Stimulated activated naive CD8-positive, alpha-beta T cell treated with anti-CD3 and anti-CD28 coated beads, Interleukin-15, amount 100 ng/mL, for 72 hours (primary cell): ENCODE measurements at regions not wholly inside any gene's neighbourhood (a gene's known extent, or its start where the extent isn't known, plus 50 kb on each side); places are given as distances from the start of the nearest gene placed in this dataset.
"Not testable (repeated sequence)": the region's sequence is repeated elsewhere in the genome, so short reads cannot be mapped to it uniquely, and the experiment has no call there.

Experiments used
- ATAC-seq: fragments of 150-1000 bp; cut with Tn5 transposase; 2 replicates; pipeline ENCODE4 v1.10.0; 2021; ENCODE audit warnings: mild to moderate bottlenecking, moderate library complexity
- DNase-seq, 2 donors: peaks; one replicate each; pipeline ENCODE4 v3.0.0; 2021 to 2022
- H3K27ac Mint-ChIP-seq, 2 donors: one replicate each; pipeline ENCODE4 v1.8.0; 2022; ENCODE audit warnings: mild to moderate bottlenecking in 2 of 2, mixed read lengths in 2 of 2, moderate library complexity in 2 of 2
- H3K27me3 Mint-ChIP-seq: one replicate; pipeline ENCODE4 v1.8.0; 2022; ENCODE audit warnings: mixed read lengths
- H3K4me1 Mint-ChIP-seq: one replicate; pipeline ENCODE4 v1.8.0; 2022; ENCODE audit warnings: mild to moderate bottlenecking, mixed read lengths
- H3K4me3 Mint-ChIP-seq, 2 donors: one replicate each; pipeline ENCODE4 v1.8.0; 2022; ENCODE audit warnings: mild to moderate bottlenecking in 2 of 2, mixed read lengths in 2 of 2, moderate library complexity in 1 of 2
- H3K9me3 Mint-ChIP-seq, 2 donors: one replicate each; pipeline ENCODE4 v1.8.0; 2022; ENCODE audit warnings: mixed read lengths in 2 of 2

GRCh38 chr18:43812627-43813026 is 535.3 kb upstream of the SYT4 start:
- H3K27ac Mint-ChIP-seq, result no peak overlapping the region
- DNase-seq (no peak), ATAC-seq (no peak)
- no peaks in the 10 kb centered on the region for H3K4me1 Mint-ChIP-seq
- H3K4me3 Mint-ChIP-seq, result no peak overlapping the region
- peaks cover 0 to 6% of the 10 kb centered on the region in 2 donors for H3K9me3 Mint-ChIP-seq
- no peaks in the 10 kb centered on the region for H3K27me3 Mint-ChIP-seq

DNA sequence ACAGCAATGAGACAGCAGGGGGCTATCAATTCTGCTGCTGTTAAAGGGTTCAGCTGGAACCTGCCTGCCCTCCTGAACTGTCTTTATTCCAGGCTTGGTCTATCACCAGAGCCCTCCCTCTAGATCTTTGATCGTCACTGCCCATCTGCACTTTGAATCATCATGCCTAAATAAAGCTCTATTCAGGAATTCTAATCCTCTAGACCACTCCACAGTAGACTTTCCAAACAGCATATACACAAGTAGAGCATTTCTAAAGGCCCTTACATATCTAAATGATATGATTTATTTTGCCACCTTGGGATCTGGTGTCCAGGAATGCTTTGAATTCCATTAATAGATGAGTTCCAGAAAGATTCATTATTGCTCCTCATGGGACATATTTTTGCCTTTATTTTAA is 542.1 kb upstream of the SYT4 start:
- H3K4me3 Mint-ChIP-seq, result no peak overlapping the region
- no peaks in the 10 kb centered on the region for H3K9me3 Mint-ChIP-seq
- ATAC-seq, result no peak
- H3K27ac Mint-ChIP-seq, result no peak overlapping the region
- no peaks in the 10 kb centered on the region for H3K4me1 Mint-ChIP-seq
- no peak for DNase-seq
- H3K27me3 Mint-ChIP-seq, result no peaks in the 10 kb centered on the region

DNA sequence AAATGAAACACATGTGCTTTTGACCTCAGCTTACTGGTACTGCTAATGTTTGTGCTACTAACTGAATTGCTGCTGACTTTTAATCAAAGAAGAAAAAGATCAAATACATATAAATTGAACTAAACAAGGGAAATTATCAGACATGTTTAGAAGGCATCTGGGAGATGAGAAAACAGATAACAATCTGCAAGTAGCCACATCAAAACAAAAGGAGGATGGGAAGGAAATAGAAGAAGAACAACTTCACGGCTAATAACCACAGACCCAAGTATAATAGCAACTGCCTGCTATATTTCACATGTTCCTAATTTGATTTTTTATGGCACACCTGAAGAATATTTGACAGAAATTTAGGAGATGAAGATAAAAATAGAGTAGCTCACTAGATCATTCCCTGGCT is 542.6 kb upstream of the SYT4 start:
- H3K4me3 Mint-ChIP-seq, result no peak overlapping the region
- H3K4me1 Mint-ChIP-seq, result no peaks in the 10 kb centered on the region
- DNase-seq, result no peak
- no peak overlapping the region for H3K27ac Mint-ChIP-seq
- H3K9me3 Mint-ChIP-seq, result no peaks in the 10 kb centered on the region
- ATAC-seq, result no peak
- no peaks in the 10 kb centered on the region for H3K27me3 Mint-ChIP-seq

DNA sequence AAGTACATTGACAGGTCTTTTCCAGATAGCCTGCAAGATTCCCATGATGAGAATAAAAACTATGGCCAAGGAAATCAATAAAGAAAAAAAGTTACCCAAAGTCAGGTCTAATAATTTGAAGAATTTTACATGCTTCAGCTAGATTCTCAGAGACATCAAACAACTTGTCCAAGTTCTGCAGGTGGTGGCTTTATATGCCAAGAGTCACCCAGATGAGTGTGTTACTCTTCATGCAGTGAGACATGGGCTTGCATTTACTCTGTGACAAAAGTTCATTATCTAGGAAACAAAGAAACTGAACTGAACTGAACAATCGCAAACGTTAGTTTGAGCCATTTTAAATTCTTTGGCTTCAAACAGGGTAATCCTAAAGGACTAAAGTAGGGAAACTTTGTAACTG is 548.5 kb upstream of the SYT4 start:
- H3K27me3 Mint-ChIP-seq, result no peaks in the 10 kb centered on the region
- no peak overlapping the region for H3K27ac Mint-ChIP-seq
- no peak for DNase-seq
- no peak overlapping the region for H3K4me3 Mint-ChIP-seq
- H3K4me1 Mint-ChIP-seq, result no peaks in the 10 kb centered on the region
- H3K9me3 Mint-ChIP-seq, result peaks cover 5% of the 10 kb centered on the region in 2 donors
- ATAC-seq, result no peak

- no peaks in the 10 kb centered on the region for H3K4me1 Mint-ChIP-seq
- ATAC-seq (no peak), DNase-seq (no peak)
- H3K4me3 Mint-ChIP-seq, result no peak overlapping the region
- no peaks in the 10 kb centered on the region for H3K27me3 Mint-ChIP-seq
- peaks cover 5% of the 10 kb centered on the region in 2 donors for H3K9me3 Mint-ChIP-seq
- H3K27ac Mint-ChIP-seq, result no peak overlapping the region
These were observed 548.9 kb upstream of the SYT4 start for GRCh38 chr18:43826215-43826614.

DNA sequence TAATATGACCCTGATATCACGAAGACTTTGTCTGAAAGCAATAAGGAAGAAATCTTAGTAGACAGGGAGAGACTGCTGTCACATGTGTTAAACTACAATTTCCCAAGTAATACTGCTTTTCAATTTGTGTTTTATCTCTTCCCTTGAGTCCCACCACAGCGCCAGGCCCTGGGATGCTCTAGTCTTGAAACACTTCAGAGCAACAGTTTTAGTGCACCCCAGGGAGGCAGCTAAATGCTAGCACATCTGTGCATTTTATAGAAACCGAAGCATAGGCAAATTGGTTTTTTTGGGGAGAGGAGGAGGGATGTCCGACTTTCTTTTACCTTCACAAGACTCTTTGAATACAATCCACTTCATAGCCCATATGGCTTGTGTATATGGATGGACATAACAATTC is 550.0 kb upstream of the SYT4 start:
- no peak overlapping the region for H3K27ac Mint-ChIP-seq
- DNase-seq (no peak), ATAC-seq (no peak)
- no peak overlapping the region for H3K4me3 Mint-ChIP-seq
- no peaks in the 10 kb centered on the region for H3K27me3 Mint-ChIP-seq
- peaks cover 5% of the 10 kb centered on the region in 2 donors for H3K9me3 Mint-ChIP-seq
- H3K4me1 Mint-ChIP-seq, result no peaks in the 10 kb centered on the region

- Mint-ChIP-seq H3K9me3 (peaks cover 5% of the 10 kb centered on the region in 2 donors), H3K4me1 (no peaks in the 10 kb centered on the region), H3K27me3 (no peaks in the 10 kb centered on the region), H3K4me3 (no peak overlapping the region), H3K27ac (no peak overlapping the region)
- no peak for DNase-seq
- ATAC-seq, result no peak
These were observed 553.0 kb upstream of the SYT4 start for GRCh38 chr18:43830303-43830702.

GRCh38 chr18:43830947-43831346 is 553.7 kb upstream of the SYT4 start:
- DNase-seq, result no peak
- Mint-ChIP-seq H3K27ac (no peak overlapping the region), H3K9me3 (peaks cover 5% of the 10 kb centered on the region in 2 donors), H3K4me3 (no peak overlapping the region), H3K27me3 (no peaks in the 10 kb centered on the region), H3K4me1 (no peaks in the 10 kb centered on the region)
- ATAC-seq, result no peak

DNA sequence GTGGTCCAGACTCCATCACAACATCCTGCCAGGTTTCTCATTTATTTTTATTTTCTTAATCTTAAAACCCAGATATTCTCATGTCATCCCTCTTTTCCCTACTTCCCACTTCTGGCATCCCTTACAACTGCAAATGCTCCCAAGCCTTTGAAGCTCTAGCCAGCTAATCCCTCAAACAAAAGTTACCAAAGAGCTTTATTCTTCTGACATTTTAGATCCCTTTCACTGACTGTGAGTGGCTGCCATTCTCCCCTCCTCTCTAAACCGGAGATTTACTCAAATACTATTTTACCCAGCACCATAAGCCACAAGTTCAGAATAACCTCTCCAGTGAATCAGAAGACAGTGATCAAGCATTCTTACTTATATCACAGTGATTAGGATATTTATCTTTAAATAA is 569.0 kb upstream of the SYT4 start:
- no peaks in the 10 kb centered on the region for H3K27me3 Mint-ChIP-seq
- H3K4me1 Mint-ChIP-seq, result no peaks in the 10 kb centered on the region
- peaks cover 1 to 4% of the 10 kb centered on the region in 2 donors for H3K9me3 Mint-ChIP-seq
- no peak for ATAC-seq
- DNase-seq, result no peak
- H3K27ac Mint-ChIP-seq, result no peak overlapping the region
- no peak overlapping the region for H3K4me3 Mint-ChIP-seq

DNA sequence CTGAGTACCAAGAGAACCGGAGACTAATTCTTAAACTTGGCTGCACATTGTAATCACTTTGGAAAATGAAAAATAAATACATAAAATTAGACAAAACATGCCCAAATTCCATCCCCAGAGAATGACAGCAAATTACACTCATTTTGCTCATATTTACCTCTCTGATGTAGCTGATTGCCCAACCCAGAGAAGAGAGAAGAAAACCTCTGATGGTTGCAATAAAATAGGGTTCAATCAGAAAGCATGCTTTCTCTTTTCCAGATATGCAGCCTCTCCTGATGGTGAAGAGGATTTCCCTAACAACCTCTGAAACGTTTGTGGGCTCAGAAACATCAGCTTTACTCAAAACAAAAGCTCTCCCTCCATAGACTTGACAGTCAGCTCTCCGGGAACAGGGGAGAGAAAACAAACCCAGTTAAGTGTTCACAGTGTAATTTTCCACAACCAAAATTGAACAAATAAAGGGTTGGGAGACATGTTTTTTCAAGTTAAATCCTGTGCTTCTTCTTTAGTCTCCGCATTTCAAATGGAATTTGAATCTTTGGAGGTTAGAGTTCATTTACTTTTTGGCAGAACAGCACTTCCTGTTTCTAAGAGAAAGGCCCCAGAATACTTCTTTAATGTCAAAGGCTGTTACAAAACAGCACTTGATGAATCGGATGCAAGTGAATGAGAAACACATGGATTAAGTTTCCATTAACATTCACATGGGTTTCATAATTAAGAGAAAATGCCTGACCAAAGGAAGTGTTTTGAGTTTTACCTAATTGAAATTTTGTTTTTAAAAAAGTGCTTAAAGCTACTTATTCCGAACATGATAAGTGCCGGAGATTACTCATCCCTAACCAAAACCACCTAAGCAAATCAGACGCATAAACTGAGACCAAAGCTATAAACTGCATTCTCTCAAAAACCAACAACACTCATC is 570.1 kb upstream of the SYT4 start:
- ATAC-seq (no peak), DNase-seq (no peak)
- H3K27me3 Mint-ChIP-seq, result no peaks in the 10 kb centered on the region
- H3K4me1 Mint-ChIP-seq, result no peaks in the 10 kb centered on the region
- H3K27ac Mint-ChIP-seq, result no peak overlapping the region
- H3K4me3 Mint-ChIP-seq, result no peak overlapping the region
- H3K9me3 Mint-ChIP-seq, result peaks cover 0 to 4% of the 10 kb centered on the region in 2 donors

GRCh38 chr18:43849831-43850230 is 572.5 kb upstream of the SYT4 start:
- H3K27me3 Mint-ChIP-seq, H3K27ac Mint-ChIP-seq, H3K9me3 Mint-ChIP-seq, ATAC-seq, H3K4me3 Mint-ChIP-seq, H3K4me1 Mint-ChIP-seq, DNase-seq: not testable (repeated sequence)

DNA sequence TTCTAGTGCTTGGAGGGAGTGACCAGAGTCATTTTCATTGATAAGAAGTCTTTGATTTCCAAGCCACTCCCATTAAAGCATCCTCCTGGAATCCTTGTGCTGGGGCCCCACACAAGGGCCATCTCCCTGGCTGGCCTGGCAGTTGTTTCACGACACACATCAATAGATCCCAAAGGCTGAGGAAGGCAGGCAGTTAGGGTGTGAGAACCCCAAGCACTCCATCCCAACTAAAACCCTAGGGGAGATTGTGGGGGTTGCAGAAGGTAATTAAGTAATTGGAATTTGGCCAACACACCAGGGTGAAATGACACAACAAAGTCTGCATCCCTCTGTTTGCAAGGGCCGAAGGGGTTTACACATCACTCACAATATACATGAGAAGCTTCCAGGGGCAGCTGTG is 578.1 kb upstream of the SYT4 start:
- no peaks in the 10 kb centered on the region for H3K27me3 Mint-ChIP-seq
- ATAC-seq (no peak), DNase-seq (no peak)
- no peak overlapping the region for H3K27ac Mint-ChIP-seq
- H3K4me3 Mint-ChIP-seq, result no peak overlapping the region
- no peaks in the 10 kb centered on the region for H3K4me1 Mint-ChIP-seq
- peaks cover 4 to 11% of the 10 kb centered on the region in 2 donors for H3K9me3 Mint-ChIP-seq

DNA sequence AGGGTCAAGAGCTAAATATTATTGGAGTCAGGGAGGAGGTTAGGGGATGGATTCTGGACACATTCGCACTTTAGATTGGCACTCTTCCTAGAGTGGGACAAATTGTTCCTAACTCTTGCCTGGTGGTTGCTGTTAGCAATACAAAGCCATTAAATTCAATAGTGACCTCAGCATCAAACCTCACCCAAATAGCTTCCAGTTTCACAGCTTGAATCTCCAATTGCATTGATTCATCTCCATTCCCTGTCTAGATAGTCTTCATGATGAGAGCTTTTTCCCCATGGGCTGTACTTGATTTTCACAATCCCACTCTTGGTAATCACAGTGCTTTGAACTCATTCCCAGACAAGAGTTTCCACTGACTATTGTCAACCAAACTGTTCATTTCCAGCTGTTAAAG is 585.9 kb upstream of the SYT4 start:
- no peak for ATAC-seq
- H3K9me3 Mint-ChIP-seq, result peaks cover 16 to 20% of the 10 kb centered on the region in 2 donors
- no peak overlapping the region for H3K4me3 Mint-ChIP-seq
- no peak for DNase-seq
- no peaks in the 10 kb centered on the region for H3K4me1 Mint-ChIP-seq
- no peaks in the 10 kb centered on the region for H3K27me3 Mint-ChIP-seq
- H3K27ac Mint-ChIP-seq, result no peak overlapping the region

DNA sequence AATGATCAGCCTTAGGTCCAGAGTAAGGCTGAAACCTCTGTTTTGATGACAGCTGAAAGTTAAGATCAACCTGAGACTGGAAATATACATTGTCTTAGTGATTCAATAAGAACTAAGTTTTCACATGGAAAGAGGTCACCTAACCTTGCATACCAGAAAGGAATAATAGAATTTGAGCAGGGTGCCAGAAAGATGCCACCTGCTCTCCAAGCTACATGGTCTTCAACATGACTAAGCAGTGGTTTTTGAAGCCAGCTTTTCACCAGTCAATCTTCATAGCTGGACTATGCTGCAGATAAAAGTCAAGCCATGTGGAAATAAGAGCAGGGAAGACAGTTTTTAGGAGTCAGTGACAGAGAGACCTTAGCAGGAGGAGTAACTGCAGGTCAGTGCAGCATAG is 589.4 kb upstream of the SYT4 start:
- H3K9me3 Mint-ChIP-seq, result peaks cover 0 to 13% of the 10 kb centered on the region in 2 donors
- no peak overlapping the region for H3K4me3 Mint-ChIP-seq
- DNase-seq (no peak), ATAC-seq (no peak)
- no peak overlapping the region for H3K27ac Mint-ChIP-seq
- no peaks in the 10 kb centered on the region for H3K4me1 Mint-ChIP-seq
- no peaks in the 10 kb centered on the region for H3K27me3 Mint-ChIP-seq

GRCh38 chr18:43868497-43868995 is 591.3 kb upstream of the SYT4 start:
- no peak for DNase-seq
- Mint-ChIP-seq H3K4me1 (no peaks in the 10 kb centered on the region), H3K4me3 (no peak overlapping the region), H3K27ac (no peak overlapping the region), H3K9me3 (peaks cover 0 to 13% of the 10 kb centered on the region in 2 donors), H3K27me3 (no peaks in the 10 kb centered on the region)
- ATAC-seq, result no peak

- ATAC-seq (no peak), DNase-seq (no peak)
- no peaks in the 10 kb centered on the region for H3K27me3 Mint-ChIP-seq
- H3K27ac Mint-ChIP-seq, result no peak overlapping the region
- H3K4me1 Mint-ChIP-seq, result no peaks in the 10 kb centered on the region
- no peak overlapping the region for H3K4me3 Mint-ChIP-seq
- peaks cover 0 to 8% of the 10 kb centered on the region in 2 donors for H3K9me3 Mint-ChIP-seq
These were observed 592.2 kb upstream of the SYT4 start for GRCh38 chr18:43869451-43870008.
